ENCODE measurements at regions not wholly inside any gene's neighbourhood (a gene's known extent, or its start where the extent isn't known, plus 50 kb on each side); places are given as distances from the start of the nearest gene placed in this dataset.

GRCh38 chr4:104716584-104716983 is 221.9 kb upstream of the CXXC4 start:
- TF ChIP-seq REST (IDR thresholded peaks at IDR 0.05; ENCODE audit: insufficient read depth in 1 of 2, low read depth in 2 of 2, low read length in 2 of 2) (no peak), POLR2AphosphoS5 (IDR thresholded peaks at IDR 0.05; ENCODE audit: low read depth, low read length) (no peak), FOXP2 (optimal IDR thresholded peaks at IDR 0.05; ENCODE audit: borderline replicate concordance, extremely low read depth, extremely low read length, insufficient read depth) (no peak), TAF1 (IDR thresholded peaks at IDR 0.05; ENCODE audit: borderline replicate concordance, insufficient read depth, low read length) (no peak), SIN3A (IDR thresholded peaks at IDR 0.05; ENCODE audit: borderline replicate concordance, insufficient read depth, low read length) (no peak)

- TF ChIP-seq POLR2AphosphoS5 (IDR thresholded peaks at IDR 0.05; ENCODE audit: low read depth, low read length) (no peak), TAF1 (IDR thresholded peaks at IDR 0.05; ENCODE audit: borderline replicate concordance, insufficient read depth, low read length) (no peak), REST (IDR thresholded peaks at IDR 0.05; ENCODE audit: insufficient read depth in 1 of 2, low read depth in 2 of 2, low read length in 2 of 2) (no peak), FOXP2 (optimal IDR thresholded peaks at IDR 0.05; ENCODE audit: borderline replicate concordance, extremely low read depth, extremely low read length, insufficient read depth) (no peak), SIN3A (IDR thresholded peaks at IDR 0.05; ENCODE audit: borderline replicate concordance, insufficient read depth, low read length) (no peak)
These were observed 225.0 kb upstream of the CXXC4 start for GRCh38 chr4:104719539-104720230.

DNA sequence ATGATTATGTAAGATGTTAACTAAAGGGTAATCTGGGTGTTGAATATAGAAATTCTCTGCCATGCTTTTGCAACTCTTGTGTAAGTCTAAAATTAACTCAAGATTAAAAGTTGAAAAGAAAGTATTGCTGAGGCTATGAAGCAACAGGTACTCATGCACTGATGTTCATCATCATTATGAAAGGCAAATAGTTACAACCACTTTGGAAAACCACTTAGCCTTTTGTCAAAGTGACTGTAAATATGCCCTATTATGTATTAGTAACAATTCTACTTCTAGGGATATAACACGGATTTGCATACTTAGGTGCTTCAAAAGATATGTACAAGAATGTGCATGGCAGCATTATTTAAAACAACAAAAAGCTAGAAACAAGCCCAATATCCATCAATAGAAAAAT is 227.8 kb upstream of the CXXC4 start:
- TF ChIP-seq TAF1 (IDR thresholded peaks at IDR 0.05; ENCODE audit: borderline replicate concordance, insufficient read depth, low read length) (no peak), SIN3A (IDR thresholded peaks at IDR 0.05; ENCODE audit: borderline replicate concordance, insufficient read depth, low read length) (no peak), REST (IDR thresholded peaks at IDR 0.05; ENCODE audit: insufficient read depth in 1 of 2, low read depth in 2 of 2, low read length in 2 of 2) (no peak), POLR2AphosphoS5 (IDR thresholded peaks at IDR 0.05; ENCODE audit: low read depth, low read length) (no peak), FOXP2 (optimal IDR thresholded peaks at IDR 0.05; ENCODE audit: borderline replicate concordance, extremely low read depth, extremely low read length, insufficient read depth) (no peak)

DNA sequence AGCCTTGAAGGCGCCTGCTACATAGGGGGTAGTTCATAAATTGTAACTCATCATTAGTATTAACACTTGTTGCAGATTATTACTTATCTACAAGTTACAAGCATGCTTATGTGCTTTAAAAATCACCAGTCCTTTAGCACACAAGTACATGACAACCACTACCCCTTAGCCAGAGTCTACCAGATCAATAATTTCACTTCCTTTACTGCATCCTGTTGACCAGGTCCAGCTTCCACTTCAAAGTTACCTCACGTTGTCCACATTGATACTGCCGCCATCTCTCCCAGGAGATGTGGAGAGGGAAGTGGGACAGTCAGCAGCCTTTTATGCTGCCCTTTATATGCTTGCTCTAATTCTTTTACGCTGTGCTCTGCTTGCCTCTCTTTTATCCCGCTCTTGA is 231.3 kb upstream of the CXXC4 start:
- TF ChIP-seq FOXP2 (optimal IDR thresholded peaks at IDR 0.05; ENCODE audit: borderline replicate concordance, extremely low read depth, extremely low read length, insufficient read depth) (no peak), POLR2AphosphoS5 (IDR thresholded peaks at IDR 0.05; ENCODE audit: low read depth, low read length) (no peak), TAF1 (IDR thresholded peaks at IDR 0.05; ENCODE audit: borderline replicate concordance, insufficient read depth, low read length) (no peak)

DNA sequence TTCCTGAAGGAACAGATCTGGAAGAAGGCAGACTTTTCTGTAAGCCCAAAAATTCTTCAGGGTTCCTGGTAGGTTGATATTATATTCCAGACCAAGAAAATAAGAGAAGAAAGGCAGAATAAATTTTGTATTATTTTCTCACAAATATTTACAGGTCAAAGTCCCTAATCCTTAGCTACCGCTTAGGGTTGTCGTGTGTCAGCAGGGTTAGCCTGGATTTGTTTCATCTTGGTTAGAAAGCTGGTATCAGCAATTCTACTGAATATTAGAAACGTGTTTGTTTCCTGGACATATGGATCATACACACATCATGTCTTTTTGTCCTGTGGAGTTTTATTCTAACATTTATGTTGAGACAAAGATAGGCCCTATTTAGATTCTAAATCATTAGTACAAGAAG is 232.9 kb upstream of the CXXC4 start:
- TF ChIP-seq POLR2AphosphoS5 (IDR thresholded peaks at IDR 0.05; ENCODE audit: low read depth, low read length) (no peak), FOXP2 (optimal IDR thresholded peaks at IDR 0.05; ENCODE audit: borderline replicate concordance, extremely low read depth, extremely low read length, insufficient read depth) (no peak), SIN3A (IDR thresholded peaks at IDR 0.05; ENCODE audit: borderline replicate concordance, insufficient read depth, low read length) (no peak), REST (IDR thresholded peaks at IDR 0.05; ENCODE audit: insufficient read depth in 1 of 2, low read depth in 2 of 2, low read length in 2 of 2) (no peak), TAF1 (IDR thresholded peaks at IDR 0.05; ENCODE audit: borderline replicate concordance, insufficient read depth, low read length) (no peak)

Measured in PFSK-1 (cell line).